ENCODE measurements at regions not wholly inside any gene's neighbourhood (a gene's known extent, or its start where the extent isn't known, plus 50 kb on each side); places are given as distances from the start of the nearest gene placed in this dataset.
"Not testable (repeated sequence)": the region's sequence is repeated elsewhere in the genome, so short reads cannot be mapped to it uniquely, and the experiment has no call there.

- DNase-seq: no peak
These were observed 379.2 kb upstream of the ZFHX3 start for GRCh38 chr16:73427164-73427563.

- no peak for DNase-seq
These were observed 378.7 kb upstream of the ZFHX3 start for GRCh38 chr16:73426433-73427160.

DNA sequence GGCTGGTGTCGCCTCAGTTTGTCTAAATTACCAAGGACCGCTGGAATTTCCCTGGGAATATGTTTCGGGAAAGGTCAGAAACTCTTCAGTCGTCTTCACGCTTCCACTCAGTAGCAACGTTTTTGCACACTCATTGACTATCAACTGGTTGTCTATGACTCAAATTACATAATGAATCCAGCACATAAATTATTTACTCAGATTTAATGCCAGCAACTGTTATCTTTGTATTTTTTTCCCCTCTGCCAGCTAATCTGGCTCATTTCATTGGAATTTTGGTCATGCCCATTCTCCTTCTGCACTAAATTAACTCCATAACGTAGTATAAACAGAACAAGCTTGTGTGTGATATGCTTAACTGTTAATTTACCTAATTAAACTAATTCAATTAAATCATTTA, 372.7 kb upstream of the ZFHX3 start:
- DNase-seq: no peak

- DNase-seq: no peak
These were observed 372.3 kb upstream of the ZFHX3 start for GRCh38 chr16:73420244-73420643.

DNA sequence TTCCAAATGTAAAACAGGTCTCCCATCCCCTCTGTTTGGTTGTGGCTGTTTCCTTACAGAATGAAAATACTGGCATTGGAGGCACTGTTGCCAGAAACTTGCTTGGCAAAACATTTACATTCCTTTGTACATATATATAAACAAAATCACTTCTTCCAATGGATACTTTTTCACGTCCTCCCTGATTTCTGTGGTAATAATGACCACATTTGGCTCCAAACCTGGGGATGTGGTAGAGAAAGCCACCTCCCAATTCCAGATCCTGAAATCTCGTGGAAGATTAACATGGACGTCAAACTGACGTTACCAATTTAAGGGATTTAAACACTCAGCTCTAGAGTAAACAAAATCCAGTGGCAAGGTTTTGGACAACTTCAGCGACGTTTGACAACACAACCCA, 370.8 kb upstream of the ZFHX3 start:
- DNase-seq: no peak

GRCh38 chr16:73418051-73418450, 370.1 kb upstream of the ZFHX3 start:
- no peak for DNase-seq

- no peak for DNase-seq
These were observed 367.4 kb upstream of the ZFHX3 start for GRCh38 chr16:73415286-73415685.

DNA sequence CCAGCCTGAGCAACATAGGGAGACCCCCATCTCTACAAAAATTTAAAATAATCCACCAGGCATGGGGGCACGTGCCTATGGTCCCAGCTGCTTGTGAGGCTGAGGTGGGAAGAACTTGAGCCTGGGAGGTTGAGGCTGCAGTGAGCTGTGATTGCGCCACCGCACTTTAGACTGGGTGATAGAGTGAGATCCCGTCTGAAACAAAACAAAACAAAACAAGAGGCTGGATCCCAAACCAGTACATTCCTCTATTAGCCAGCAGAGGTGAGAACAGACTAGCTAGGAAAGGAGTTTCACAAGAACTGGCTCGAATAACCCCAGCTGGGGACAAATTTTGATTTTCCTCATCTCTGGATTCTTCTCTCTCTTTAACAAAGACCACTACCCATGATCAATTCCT, 366.7 kb upstream of the ZFHX3 start:
- no peak for DNase-seq

- no peak for DNase-seq
These were observed 365.9 kb upstream of the ZFHX3 start for GRCh38 chr16:73413830-73414190.

DNA sequence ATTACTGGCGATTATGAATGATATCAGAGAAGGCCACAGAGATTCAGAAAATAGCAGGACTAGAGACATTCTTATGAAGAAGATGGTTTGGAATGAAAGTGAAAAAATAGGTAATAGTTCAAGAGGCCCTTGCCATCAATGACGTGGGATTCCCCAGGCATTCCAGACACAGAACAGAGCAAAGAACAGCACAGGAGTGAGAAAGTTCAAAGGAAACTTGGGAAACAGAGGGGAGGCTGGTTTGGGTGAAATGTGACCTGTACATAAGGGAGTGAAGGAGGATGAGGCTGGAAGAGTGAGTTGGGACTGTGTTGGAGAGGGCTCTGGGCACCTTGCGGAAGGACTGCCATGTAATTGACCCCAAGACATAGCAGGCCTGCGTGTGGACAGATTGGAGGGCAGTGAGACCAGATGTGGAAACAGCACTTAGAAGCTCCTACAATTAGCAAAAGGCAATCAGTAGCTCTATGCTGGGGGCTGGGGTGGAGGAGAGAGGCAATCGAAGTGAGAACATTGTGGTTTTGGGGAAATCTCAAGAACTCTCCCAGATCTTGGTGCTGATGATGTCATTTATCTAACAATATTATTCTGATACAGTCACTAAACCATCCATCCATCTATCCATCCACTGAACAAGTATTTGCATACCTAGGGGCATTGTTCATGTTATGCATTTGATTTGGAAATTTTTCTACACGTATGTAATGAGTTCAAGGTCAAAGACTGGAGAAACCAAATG, 365.3 kb upstream of the ZFHX3 start:
- no peak for DNase-seq

DNA sequence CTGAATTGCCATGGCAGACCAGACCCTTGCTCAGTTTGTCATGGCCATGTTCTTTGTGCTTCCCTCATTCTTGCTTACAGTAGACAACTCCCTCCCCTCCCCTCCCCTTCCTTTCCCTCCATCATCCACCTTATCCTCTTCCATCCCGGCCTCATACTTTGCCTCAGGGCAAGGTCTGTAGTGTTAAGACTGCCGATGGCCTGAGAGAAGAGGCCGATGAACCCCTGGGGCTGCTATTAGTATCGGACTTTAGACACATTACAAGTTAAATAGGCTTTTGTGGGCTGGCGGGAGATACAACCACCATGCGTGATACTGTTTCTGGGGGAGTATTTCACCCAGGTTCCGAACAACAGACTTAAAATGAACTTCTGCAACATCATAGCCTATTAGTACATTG, 364.5 kb upstream of the ZFHX3 start:
- DNase-seq: no peak

DNA sequence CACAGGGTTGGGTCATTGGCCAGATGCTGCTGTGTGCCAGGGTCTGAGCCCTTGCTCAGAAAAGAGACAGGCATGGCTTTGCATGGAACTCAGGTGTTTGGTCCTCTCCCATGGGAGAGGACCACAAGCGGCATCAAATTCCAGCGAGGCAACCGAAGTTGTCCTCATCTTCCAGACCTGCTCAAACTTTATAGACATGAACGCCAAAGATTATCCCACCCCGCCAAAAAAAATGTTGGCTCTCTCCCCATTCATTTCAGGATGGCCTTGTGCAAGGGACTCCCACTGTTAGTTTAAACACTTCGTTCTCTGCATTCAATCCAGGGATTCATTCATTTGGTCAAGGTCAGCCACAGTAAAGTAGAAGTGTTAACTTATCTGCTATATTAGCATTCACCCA, 360.8 kb upstream of the ZFHX3 start:
- DNase-seq: no peak

- no peak for DNase-seq
These were observed 360.4 kb upstream of the ZFHX3 start for GRCh38 chr16:73408311-73408710.

DNA sequence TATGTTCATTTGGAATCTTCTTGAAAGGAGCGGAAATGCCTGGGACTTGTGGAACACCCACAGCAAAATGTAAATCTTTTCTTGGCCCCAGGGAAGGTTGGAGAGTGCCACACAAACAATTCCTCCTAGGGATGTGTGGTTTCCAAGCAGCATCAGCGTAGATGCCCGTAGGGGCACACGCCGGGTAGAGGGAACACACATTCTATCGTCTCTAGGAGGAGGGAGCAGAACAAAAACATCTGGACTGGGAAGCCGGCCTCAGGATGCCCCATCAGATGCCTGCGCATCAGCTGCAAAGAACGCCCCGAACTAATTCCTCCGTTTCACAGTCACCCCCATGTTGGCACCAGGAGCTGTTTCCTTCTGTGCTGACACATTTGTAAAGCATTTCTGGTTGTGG, 357.9 kb upstream of the ZFHX3 start:
- DNase-seq: no peak

GRCh38 chr16:73404001-73404400, 356.1 kb upstream of the ZFHX3 start:
- no peak for DNase-seq

DNA sequence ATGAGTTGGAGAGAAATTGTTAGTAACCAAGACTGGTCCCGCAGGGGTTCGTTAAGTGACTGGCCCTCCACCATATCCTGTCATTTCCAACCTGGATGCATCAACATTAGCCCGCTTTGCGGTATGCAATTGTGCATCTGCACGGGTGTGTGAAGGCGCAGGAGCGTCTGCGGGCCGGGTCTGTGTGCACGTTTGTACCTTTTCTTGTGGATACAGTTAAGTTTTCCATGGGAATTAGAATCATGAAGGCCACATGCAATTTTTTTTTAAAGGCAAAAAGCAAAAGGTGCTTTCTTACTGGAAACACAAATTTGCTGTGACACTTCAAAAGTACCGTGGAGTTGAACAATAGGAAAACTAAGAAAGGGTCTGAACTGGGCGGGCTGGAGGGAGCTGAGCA, 355.4 kb upstream of the ZFHX3 start:
- no peak for DNase-seq

DNA sequence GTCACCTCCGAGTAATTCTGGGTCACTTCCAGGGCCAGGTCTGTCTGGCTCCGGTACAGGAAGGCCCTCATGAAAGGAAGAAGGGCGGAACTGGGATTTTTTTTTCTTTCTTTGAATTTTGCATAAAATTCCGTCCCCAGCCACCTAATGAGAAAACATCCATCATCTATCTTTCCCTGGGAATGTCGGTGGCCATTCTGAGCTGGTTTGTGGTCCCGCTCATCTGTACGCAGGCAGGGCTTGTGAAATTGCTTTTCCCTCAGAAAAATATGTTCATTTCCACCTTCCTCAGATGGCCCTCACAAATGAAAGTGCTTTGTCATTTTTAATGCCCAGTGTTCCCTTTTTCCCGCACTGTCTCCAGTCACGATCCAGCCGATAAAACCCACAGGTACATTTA, 353.0 kb upstream of the ZFHX3 start:
- DNase-seq: no peak

DNA sequence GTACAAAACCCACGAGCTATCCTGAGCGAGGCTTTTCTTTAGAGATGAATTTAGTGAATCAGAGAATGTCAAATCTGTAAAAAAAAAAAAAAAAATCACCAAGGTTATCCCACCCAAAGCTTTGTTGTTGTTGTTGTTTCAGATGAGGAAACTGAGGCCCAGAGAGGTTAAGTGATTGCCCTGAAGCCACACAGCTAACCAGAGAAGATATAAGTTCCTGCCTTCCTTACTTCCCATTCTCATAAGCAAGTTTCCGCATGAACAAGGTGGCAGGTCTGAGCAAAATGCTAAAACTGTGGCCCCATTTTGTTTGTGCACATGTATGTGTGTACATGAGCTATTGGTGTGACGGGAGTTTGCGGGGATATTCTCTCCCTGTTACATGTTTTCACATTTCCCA, 352.1 kb upstream of the ZFHX3 start:
- no peak for DNase-seq

GRCh38 chr16:73399486-73399885, 351.6 kb upstream of the ZFHX3 start:
- no peak for DNase-seq

GRCh38 chr16:73398604-73399003, 350.7 kb upstream of the ZFHX3 start:
- DNase-seq: not testable (repeated sequence)

GRCh38 chr16:73396556-73396955, 348.6 kb upstream of the ZFHX3 start:
- DNase-seq: no peak

DNA sequence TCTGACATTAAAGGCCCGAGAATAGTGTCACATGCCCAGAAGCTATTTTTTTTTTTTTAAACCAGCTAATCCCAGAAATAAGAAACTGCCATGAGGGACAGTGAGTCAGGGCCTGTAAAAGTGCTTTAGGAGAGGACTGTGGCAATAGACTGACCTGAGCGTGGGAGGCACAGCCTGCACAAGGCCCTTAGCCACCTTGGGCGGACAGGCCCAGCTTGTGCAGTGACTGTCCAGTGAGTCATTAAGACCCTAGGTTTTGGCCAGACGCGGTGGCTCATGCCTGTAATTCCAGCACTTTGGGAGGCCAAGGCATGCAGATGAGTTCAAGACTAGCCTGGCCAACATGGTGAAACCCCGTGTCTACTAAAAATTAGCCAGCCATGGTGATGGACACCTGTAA, 343.0 kb upstream of the ZFHX3 start:
- DNase-seq: no peak

DNA sequence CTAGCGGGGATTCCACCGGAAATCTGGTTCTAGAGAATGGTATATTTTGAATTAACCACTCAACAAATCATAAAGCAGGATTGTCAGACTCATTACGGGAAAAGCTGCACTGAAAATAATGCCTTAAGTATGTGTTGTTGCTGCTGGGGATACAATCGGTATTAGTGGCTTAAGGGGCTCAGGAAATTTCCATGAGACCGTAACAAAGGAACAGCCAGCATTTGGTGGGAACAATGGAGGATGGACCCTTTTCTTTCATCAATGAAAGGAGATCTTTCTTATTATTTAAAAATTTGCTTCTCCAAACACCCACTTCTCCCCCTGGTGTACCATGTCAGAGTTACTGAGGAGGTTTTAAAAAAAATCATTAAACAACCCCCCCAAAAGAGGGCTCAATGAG, 342.6 kb upstream of the ZFHX3 start:
- no peak for DNase-seq

DNA sequence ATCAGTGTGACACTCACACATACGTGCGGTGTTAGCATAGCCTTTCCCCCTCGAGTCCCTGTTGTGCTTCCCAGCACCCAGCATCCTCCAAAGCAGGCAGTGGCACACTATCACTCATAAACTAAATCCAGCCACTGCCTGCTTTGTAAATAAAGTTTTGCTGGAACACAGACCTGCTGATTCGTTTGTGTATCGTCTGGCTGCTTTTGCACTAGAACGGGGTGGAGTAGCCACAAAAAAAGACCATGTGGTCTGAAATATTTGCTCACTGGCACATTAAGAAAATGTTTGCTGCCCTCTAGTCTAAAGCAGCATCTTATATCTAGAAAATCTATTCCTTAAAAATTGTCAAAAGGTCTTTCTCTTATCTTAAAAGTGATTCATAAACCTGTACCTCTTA, 341.2 kb upstream of the ZFHX3 start:
- no peak for DNase-seq

DNA sequence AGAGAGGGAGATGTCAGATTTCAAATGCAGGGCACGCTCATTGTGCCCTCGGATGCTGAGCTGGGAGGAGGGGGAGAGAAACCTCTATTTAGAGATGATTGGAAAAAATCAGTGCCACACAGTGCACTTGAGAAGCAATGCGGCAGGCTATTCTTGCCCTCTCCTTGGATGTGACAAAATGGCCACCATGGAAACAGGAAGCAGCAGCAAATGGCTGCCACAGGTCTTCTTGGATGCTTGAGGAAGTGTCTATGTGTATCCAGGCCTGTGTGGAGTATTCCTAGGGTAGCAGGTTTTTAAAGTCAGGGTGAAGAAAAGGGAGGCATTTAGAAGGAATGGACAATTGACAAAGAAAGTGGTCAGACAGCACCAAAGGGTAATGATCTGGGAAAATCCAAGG, 340.1 kb upstream of the ZFHX3 start:
- no peak for DNase-seq

All from NCI-H187 (cell line).